KMS-11 (cell line): ENCODE measurements at regions not wholly inside any gene's neighbourhood (a gene's known extent, or its start where the extent isn't known, plus 50 kb on each side); places are given as distances from the start of the nearest gene placed in this dataset.

Experiments used
- H2AFZ ChIP-seq: fragments of 200-600 bp; sonication (generic); 2 replicates; pipeline ENCODE4 v1.6.1; 2016; ENCODE audit warnings: antibody characterized with exemption, mixed run types, low read depth
- H3K27ac ChIP-seq: fragments of 200-600 bp; sonication (generic); 2 replicates; pipeline ENCODE4 v1.6.1; 2016; ENCODE audit warnings: mild to moderate bottlenecking, mixed run types
- H3K27me3 ChIP-seq: fragments of 200-600 bp; sonication (generic); 2 replicates; pipeline ENCODE4 v1.6.1; 2017; ENCODE audit warnings: mild to moderate bottlenecking, low read depth, mixed run types, moderate library complexity; ENCODE audit not compliant: insufficient read depth
- H3K36me3 ChIP-seq: fragments of 200-600 bp; sonication (generic); 2 replicates; pipeline ENCODE4 v1.6.1; 2017; ENCODE audit warnings: mild to moderate bottlenecking, mixed run types; ENCODE audit not compliant: insufficient read depth
- H3K4me1 ChIP-seq: fragments of 200-600 bp; sonication (generic); 2 replicates; pipeline ENCODE4 v1.6.1; 2016; ENCODE audit warnings: mild to moderate bottlenecking, low read depth, mixed run types; ENCODE audit not compliant: poor library complexity, severe bottlenecking
- H3K4me2 ChIP-seq: fragments of 200-600 bp; sonication (generic); 2 replicates; pipeline ENCODE4 v1.7.0; 2016; ENCODE audit warnings: mild to moderate bottlenecking, mixed run types
- H3K4me3 ChIP-seq: fragments of 200-600 bp; sonication (generic); IDR thresholded peaks from 2 replicates; pipeline ENCODE4 v1.6.1; 2017; ENCODE audit warnings: low read depth, low read length, mixed read lengths; ENCODE audit not compliant: insufficient read depth
- H3K79me2 ChIP-seq: fragments of 200-600 bp; sonication (generic); 2 replicates; pipeline ENCODE4 v1.6.1; 2016; ENCODE audit warnings: low read depth, mixed run types; ENCODE audit not compliant: insufficient read depth
- H3K9ac ChIP-seq: fragments of 200-600 bp; sonication (generic); 2 replicates; pipeline ENCODE4 v1.6.1; 2016; ENCODE audit warnings: mild to moderate bottlenecking, mixed run types
- H4K20me1 ChIP-seq: fragments of 200-600 bp; sonication (generic); 2 replicates; pipeline ENCODE4 v1.6.1; 2016; ENCODE audit warnings: mild to moderate bottlenecking, mixed run types; ENCODE audit not compliant: insufficient read depth
- CTCF ChIP-seq: fragments of 200-600 bp; sonication (generic); conservative IDR thresholded peaks from 2 replicates; pipeline ENCODE4 v1.6.1; 2017; ENCODE audit warnings: low read depth, mild to moderate bottlenecking, antibody characterized with exemption, low read length, moderate library complexity, mixed read lengths

- no peak overlapping the region for H3K9ac ChIP-seq
- no peak overlapping the region for H3K4me2 ChIP-seq
- no peak overlapping the region for H3K27ac ChIP-seq
- no peaks in the 10 kb centered on the region for H3K4me1 ChIP-seq
- no peaks in the 10 kb centered on the region for H3K79me2 ChIP-seq
- H3K36me3 ChIP-seq, result no peaks in the 10 kb centered on the region
- no peaks in the 10 kb centered on the region for H4K20me1 ChIP-seq
- H3K4me3 ChIP-seq, result no peak overlapping the region
- no peak overlapping the region for H2AFZ ChIP-seq
- no peak for TF ChIP-seq CTCF
- no peaks in the 10 kb centered on the region for H3K27me3 ChIP-seq
These were observed 480.7 kb upstream of the GYPC start for GRCh38 chr2:126175222-126175621.

DNA sequence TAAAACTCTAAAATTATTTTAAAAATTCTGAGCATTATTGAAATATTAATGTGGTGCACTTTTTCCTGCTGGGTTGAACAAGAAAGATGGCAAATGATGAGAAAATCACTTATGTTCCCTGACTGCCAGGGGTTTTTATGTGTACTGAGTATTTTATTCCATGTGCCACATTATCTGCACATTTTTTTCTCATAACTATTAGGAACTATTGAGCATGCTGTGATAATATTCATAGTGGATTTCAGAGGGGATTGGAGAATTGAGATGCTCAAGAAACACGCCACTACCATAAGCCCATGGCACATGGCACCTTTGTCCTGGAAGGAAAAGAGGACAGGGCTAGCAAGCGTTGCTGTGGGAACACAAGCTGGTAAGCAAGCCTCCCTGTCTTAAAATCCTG is 478.5 kb upstream of the GYPC start:
- Histone ChIP-seq H3K27me3 (no peaks in the 10 kb centered on the region), H3K4me3 (no peak overlapping the region), H3K4me2 (no peak overlapping the region), H4K20me1 (no peaks in the 10 kb centered on the region), H3K36me3 (no peaks in the 10 kb centered on the region), H3K9ac (no peak overlapping the region), H2AFZ (no peak overlapping the region), H3K79me2 (no peaks in the 10 kb centered on the region), H3K27ac (no peak overlapping the region), H3K4me1 (no peaks in the 10 kb centered on the region)
- no peak for TF ChIP-seq CTCF

DNA sequence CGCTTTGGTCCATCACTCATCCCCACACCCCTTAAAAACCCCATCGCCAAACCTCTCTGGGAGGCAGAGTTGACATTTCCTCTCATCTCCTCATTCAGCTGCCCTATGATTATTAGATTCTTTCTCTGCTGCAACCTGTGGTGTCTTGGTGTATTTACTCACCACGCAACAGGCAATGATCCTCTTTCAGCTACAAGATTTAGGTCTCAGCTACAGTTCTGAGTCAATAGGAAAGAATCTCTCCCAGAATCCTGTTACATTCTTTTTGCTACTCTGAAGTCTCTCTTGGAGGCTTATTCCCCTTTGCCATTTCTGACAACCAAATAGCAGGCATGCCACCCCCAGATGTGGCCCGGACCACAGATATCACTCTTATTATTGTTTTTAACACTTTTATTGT is 468.3 kb upstream of the GYPC start:
- Histone ChIP-seq H3K4me3 (no peak overlapping the region), H3K9ac (no peak overlapping the region), H2AFZ (no peak overlapping the region), H3K36me3 (no peaks in the 10 kb centered on the region), H3K79me2 (no peaks in the 10 kb centered on the region), H3K4me1 (no peaks in the 10 kb centered on the region), H4K20me1 (no peaks in the 10 kb centered on the region), H3K27ac (no peak overlapping the region), H3K27me3 (no peaks in the 10 kb centered on the region), H3K4me2 (no peak overlapping the region)
- TF ChIP-seq CTCF, result no peak

- Histone ChIP-seq H3K79me2 (no peaks in the 10 kb centered on the region), H2AFZ (no peak overlapping the region), H3K27ac (no peak overlapping the region), H4K20me1 (no peaks in the 10 kb centered on the region), H3K9ac (no peak overlapping the region), H3K4me3 (no peak overlapping the region), H3K27me3 (no peaks in the 10 kb centered on the region), H3K4me1 (no peaks in the 10 kb centered on the region), H3K36me3 (no peaks in the 10 kb centered on the region), H3K4me2 (no peak overlapping the region)
- TF ChIP-seq CTCF, result no peak
These were observed 466.4 kb upstream of the GYPC start for GRCh38 chr2:126189527-126189926.

GRCh38 chr2:126200538-126200937 is 455.4 kb upstream of the GYPC start:
- no peaks in the 10 kb centered on the region for H3K27me3 ChIP-seq
- H3K36me3 ChIP-seq, result no peaks in the 10 kb centered on the region
- no peak overlapping the region for H2AFZ ChIP-seq
- no peaks in the 10 kb centered on the region for H3K79me2 ChIP-seq
- no peak overlapping the region for H3K9ac ChIP-seq
- H3K4me2 ChIP-seq, result no peak overlapping the region
- TF ChIP-seq CTCF, result no peak
- H4K20me1 ChIP-seq, result no peaks in the 10 kb centered on the region
- no peaks in the 10 kb centered on the region for H3K4me1 ChIP-seq
- no peak overlapping the region for H3K27ac ChIP-seq
- no peak overlapping the region for H3K4me3 ChIP-seq
